ENCODE measurements at regions not wholly inside any gene's neighbourhood (a gene's known extent, or its start where the extent isn't known, plus 50 kb on each side); places are given as distances from the start of the nearest gene placed in this dataset.

GRCh38 chr13:62292714-62293480, 877.2 kb upstream of the PCDH20 start:
- DNase-seq, result no peak

GRCh38 chr13:62290542-62290941, 874.9 kb upstream of the PCDH20 start:
- DNase-seq, result no peak

DNA sequence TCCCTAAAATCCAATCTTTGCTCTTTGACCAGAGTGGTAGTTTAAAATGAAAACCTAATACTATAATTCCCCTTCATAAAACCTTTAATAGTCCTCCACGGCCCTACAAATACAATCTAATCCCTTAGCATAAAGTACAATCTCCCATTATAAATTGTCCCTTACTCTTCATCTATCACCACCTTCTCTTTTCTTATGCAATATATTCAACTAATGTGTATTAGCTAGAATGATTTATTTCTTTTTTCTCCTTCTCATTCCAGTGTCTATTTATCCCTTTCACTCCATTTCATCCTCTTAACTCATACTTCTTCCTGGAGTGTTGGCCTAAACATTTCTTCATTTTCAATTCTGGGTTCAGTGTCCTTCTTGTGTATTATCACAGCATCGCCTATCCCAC, 872.1 kb upstream of the PCDH20 start:
- no peak for DNase-seq

GRCh38 chr13:62280590-62280989, 864.9 kb upstream of the PCDH20 start:
- DNase-seq, result no peak

DNA sequence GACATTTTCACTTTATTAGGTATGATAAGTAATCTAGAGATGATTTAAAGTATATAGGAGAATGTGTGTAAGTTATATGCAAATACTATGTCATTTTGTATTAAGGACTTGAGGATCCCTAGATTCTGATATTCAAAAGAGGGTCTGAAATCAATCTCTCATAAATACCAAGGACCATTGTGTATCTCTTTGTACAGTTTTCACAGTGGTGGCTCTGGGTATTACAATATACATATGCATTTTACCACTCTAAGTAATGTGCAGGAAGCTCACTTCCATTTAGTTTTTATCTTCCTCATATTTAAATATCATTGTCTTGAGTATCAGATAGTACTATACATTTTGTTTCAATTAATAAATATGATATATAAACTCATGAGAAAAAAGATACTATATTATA, 862.6 kb upstream of the PCDH20 start:
- no peak for DNase-seq

GRCh38 chr13:62251734-62252133, 836.1 kb upstream of the PCDH20 start:
- no peak for DNase-seq

DNA sequence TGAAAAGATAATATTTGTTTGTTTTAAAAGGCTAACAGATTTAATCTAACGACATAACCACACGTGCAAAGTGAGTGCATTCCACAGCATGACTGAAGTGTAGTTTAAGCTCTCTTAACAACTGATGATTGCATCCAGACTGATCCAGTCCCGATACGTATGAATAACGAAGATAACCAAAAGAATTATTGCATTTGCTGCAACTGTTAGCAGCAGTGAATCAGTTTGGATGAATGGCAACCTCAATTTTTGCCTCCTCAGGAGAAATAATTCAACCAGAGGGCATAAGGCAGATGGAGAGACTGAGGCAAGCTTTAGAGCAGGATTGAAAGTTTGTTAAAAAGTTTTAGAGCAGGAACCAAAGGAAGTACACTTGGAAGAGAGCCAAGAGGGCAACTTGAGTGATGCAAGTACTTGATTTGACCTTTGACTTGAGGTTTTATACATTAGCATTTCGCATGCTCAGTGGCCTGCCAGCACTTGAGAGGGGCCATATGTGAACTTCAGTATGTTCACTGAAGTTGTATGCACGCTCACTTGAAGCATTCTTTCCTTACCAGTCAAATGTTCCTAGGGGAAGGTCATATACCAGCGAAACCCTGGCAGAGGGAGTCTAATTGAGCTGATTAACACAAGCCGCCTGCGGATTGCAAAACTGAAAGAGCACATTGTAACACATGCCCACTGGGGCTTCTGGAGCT, 835.0 kb upstream of the PCDH20 start:
- DNase-seq, result no peak

- no peak for DNase-seq
Measured at GRCh38 chr13:62246581-62246980, 830.9 kb upstream of the PCDH20 start.

- no peak for DNase-seq
Measured at GRCh38 chr13:62243106-62243505, 827.5 kb upstream of the PCDH20 start.

DNA sequence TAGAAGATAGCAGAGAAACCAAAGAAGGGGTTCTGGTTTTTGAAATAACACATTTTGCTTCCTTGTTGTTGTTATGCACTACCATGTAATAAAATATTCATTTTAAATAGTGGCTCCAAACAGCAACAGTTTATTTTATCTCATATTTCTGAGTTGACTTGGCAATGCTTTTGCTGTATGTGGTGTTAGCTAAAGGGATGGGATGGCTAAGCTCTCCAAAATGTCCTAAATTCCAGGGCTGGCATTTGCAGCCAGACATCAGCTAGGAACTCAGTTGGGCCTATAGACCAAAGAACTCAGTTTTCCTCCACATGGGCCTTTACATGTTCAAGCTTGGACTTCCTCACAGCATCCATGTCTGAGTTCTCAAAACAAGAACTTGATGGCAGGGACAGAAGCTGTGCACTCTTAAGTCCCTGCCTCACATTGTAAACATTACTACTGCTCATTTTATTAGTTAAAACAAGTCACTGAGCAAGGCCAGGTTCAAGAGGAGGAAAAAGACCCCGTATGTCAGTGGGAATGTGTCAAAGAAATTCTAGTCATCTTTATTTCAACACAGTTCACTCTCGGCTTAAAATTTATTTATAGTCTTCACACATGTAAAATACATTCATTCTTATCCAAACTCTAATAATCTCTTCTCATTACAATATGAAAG, 819.3 kb upstream of the PCDH20 start:
- no peak for DNase-seq

GRCh38 chr13:62210951-62211350, 795.3 kb upstream of the PCDH20 start:
- no peak for DNase-seq

- DNase-seq, result no peak
Measured at GRCh38 chr13:62209529-62209928, 793.9 kb upstream of the PCDH20 start.

- DNase-seq, result no peak
Measured at GRCh38 chr13:62207388-62207787, 791.7 kb upstream of the PCDH20 start.

DNA sequence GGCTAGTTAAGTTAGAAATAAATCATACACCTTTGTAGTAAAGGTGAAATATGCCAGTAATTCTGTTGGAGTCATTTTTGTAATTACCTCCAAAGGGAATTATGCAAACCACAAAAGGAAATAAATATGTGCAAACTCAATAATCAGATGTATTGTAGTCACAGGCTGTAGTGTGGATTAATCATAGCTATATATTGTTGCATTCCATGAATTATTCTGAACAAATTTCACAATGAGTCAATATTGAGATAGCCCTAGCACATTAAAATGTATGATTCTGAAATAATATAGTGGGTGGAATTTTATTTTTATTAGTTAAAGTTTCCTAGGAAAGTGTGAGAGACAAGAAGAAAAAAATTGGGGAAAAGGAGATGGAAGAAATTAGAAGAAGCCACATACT, 790.5 kb upstream of the PCDH20 start:
- DNase-seq, result no peak

DNA sequence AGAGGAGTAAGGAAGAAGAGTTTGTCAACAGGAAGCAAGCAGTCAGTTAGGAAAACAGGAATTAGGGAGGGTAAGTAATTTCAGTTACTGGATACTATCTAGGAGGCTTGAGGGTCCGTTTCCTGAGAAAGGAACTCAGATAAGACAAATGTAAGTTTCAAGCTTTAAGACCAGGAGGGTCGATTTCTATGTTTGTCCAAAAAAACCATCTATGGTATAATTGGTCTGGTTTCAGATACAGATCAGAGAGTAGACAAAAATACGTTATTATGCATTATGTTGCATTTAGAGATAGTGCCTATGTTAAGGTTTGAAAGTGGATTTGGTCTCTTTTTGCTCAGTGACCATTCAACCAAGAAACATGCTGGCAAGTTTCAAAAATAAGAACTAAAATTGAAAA, 789.6 kb upstream of the PCDH20 start:
- no peak for DNase-seq

- no peak for DNase-seq
Measured at GRCh38 chr13:62194371-62194770, 778.7 kb upstream of the PCDH20 start.

DNA sequence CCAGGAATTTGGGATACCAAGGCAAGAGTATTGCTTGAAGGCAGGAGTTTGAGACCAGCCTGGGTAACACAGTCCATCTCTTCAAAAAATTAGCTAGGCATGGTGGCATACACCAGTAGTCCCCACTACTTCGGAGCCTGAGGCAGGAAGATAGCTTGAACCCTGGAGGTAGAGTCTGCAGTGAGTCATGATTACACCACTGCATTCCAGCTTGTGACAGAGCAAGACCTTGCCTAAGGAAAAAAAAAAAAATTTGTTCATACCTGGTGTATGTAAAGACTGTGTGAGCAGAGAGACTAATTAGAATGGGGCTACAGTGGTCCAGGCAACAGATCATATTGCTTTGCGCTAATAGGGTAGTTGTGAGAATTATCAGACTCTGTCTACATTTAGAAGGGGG, 778.3 kb upstream of the PCDH20 start:
- DNase-seq, result no peak

DNA sequence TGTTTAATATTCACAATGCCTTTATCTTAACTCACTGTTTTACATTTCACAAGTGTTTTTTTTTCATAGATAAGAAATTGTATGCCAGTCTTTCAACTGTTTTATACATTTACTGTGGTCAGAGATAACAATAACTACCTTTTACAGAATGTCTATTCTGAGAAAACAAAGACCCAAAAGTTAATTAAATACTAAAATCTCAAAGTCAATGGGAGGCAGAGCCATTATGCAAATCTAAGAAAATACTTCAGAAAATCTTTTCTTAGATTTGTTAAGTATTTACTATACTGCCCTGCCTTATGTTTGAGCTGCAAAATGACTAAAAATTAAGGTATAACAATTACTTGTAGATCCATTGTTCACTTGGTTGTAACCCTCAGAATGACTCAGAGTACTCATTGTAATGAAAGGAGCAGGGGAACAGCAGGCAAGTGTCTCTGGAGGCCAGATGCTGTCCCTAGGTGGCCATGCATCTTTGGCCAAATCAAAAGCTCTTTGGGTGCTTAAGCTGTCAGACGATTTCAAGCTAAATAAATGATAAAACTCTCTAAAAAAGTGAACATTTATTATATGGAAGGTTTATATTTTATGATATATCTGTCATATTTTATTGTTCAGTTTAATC, 770.1 kb upstream of the PCDH20 start:
- no peak for DNase-seq

DNA sequence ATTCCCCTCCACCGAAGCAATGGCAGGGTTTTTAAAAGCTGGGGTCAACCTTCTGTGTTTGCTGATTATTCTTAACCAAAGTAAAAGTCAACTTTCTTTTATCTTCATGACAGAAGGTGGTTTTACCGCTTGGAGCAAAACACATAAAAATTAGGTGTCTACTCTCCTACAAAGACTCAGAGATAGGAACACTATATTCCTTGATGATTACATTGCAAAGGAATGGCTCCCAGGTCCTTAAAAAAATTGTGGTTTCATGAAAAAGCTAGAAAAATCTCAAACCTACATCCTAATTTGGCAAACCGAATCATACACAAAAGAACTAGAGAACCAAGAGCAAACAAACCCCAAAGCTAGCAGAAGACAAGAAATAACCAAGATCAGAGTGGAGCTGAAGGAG, 760.4 kb upstream of the PCDH20 start:
- no peak for DNase-seq

GRCh38 chr13:62173958-62174357, 758.3 kb upstream of the PCDH20 start:
- DNase-seq, result no peak

GRCh38 chr13:62171697-62172096, 756.0 kb upstream of the PCDH20 start:
- no peak for DNase-seq

DNA sequence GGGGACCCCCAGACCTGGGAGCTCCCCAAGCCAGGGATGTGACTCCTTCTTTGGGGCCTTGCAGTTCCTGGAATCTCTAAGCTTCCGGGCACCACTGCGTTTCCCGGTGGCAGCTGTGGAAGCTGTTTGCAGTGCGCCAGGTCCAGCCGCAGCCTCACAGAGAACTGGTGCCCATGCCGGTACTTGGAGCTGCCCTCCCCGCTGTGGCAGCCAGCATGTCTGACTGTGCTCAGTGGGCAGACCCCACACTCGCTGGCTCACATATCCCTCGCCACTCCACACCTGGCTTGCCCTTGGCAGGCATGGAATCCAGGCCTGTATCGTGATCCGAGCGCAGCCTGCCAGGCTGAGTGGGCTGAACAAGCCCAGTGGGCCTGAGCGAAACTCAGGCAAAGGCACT, 753.2 kb upstream of the PCDH20 start:
- no peak for DNase-seq

GRCh38 chr13:62167650-62168172, 752.1 kb upstream of the PCDH20 start:
- DNase-seq, result no peak
